Common myeloid progenitor, CD34-positive (primary cell): ENCODE measurements at regions not wholly inside any gene's neighbourhood (a gene's known extent, or its start where the extent isn't known, plus 50 kb on each side); places are given as distances from the start of the nearest gene placed in this dataset.

Experiments
- CTCF ChIA-PET: fragments of 350-600 bp; sonication (Branson Sonifier 250); formaldehyde crosslinking; loops from one replicate; lab custom pipeline; 2021; ENCODE audit warnings: antibody characterized with exemption; lab: Charles Lee
- POLR2A ChIA-PET: fragments of 350-600 bp; sonication (Branson Sonifier 250); formaldehyde crosslinking; loops from one replicate; lab custom pipeline; 2021; ENCODE audit warnings: antibody characterized with exemption; lab: Charles Lee
- DNase-seq, 3 donors: peaks; one replicate each; pipeline versions ENCODE4 v3.0.0 to v3.0.0-alpha.2; 2013
- H3K27ac ChIP-seq, 2 experiments: 1 replicate in 1 of 2; 2 replicates in 1 of 2; pipeline ENCODE4 v1.7.0; 2013; ENCODE audit warnings: inconsistent platforms in 2 of 2, low read length in 2 of 2, mild to moderate bottlenecking in 2 of 2, low read depth in 1 of 2, moderate library complexity in 1 of 2; ENCODE audit not compliant: severe bottlenecking in 2 of 2, insufficient read depth in 1 of 2, poor library complexity in 1 of 2
- H3K27me3 ChIP-seq, 5 experiments: replicated peaks in 2 of 5; 1 replicate in 3 of 5; 2 replicates in 2 of 5; pipeline versions ENCODE4 v1.6.1 to v1.7.0; 2013; ENCODE audit warnings: low read length in 4 of 5, mild to moderate bottlenecking in 2 of 5, moderate library complexity in 2 of 5, inconsistent platforms in 1 of 5; ENCODE audit not compliant: insufficient read depth in 5 of 5, control insufficient read depth in 4 of 5
- H3K36me3 ChIP-seq, 4 experiments: 1 replicate in 2 of 4; 2 replicates in 2 of 4; pipeline versions ENCODE4 v1.6.1 to v1.7.0; 2013; ENCODE audit warnings: low read length in 3 of 4, control low read depth in 1 of 4, mild to moderate bottlenecking in 1 of 4; ENCODE audit not compliant: control insufficient read depth in 4 of 4, insufficient read depth in 4 of 4
- H3K4me1 ChIP-seq, 4 experiments: 1 replicate in 3 of 4; 2 replicates in 1 of 4; pipeline versions ENCODE4 v1.6.1 to v1.7.1; 2013; ENCODE audit warnings: low read length in 3 of 4, mild to moderate bottlenecking in 3 of 4, control low read depth in 1 of 4, inconsistent platforms in 1 of 4, moderate library complexity in 1 of 4; ENCODE audit not compliant: control insufficient read depth in 4 of 4, insufficient read depth in 4 of 4; ENCODE audit errors: control extremely low read depth in 1 of 4
- H3K4me3 ChIP-seq, 7 experiments: 1 replicate in 4 of 7; 2 replicates in 3 of 7; pipeline versions ENCODE4 v1.5.1 to v1.7.0; 2013; ENCODE audit warnings: mild to moderate bottlenecking in 7 of 7, low read length in 6 of 7, moderate library complexity in 6 of 7, inconsistent platforms in 2 of 7, low read depth in 2 of 7, control low read depth in 1 of 7; ENCODE audit not compliant: insufficient read depth in 4 of 7, control insufficient read depth in 1 of 7; ENCODE audit errors: extremely low read depth in 1 of 7
- H3K9me3 ChIP-seq, 5 experiments: 1 replicate in 4 of 5; 2 replicates in 1 of 5; pipeline versions ENCODE4 v1.6.1 to v1.7.1; 2013; ENCODE audit warnings: low read length in 4 of 5, mild to moderate bottlenecking in 2 of 5, inconsistent platforms in 1 of 5, low read depth in 1 of 5, moderate library complexity in 1 of 5; ENCODE audit not compliant: control insufficient read depth in 4 of 5, insufficient read depth in 2 of 5; ENCODE audit errors: control extremely low read depth in 1 of 5
- WGBS: methylation state at CpG from one replicate; pipeline ENCODE4 v1.1.5; 2013; ENCODE audit not compliant: insufficient coverage; 5-methylcytosine and 5-hydroxymethylcytosine counted together

- ChIA-PET POLR2A (no interaction called here), CTCF (no interaction called here)
- DNase-seq = no peak
- 93% methylated on average over 12 of the region's 12 CpGs for WGBS
- peaks cover 0 to 5% (median 2%) of the 10 kb centered on the region in 4 experiments for H3K4me1 ChIP-seq
- H3K27ac ChIP-seq = no peak overlapping the region
- no peak overlapping the region for H3K4me3 ChIP-seq
- H3K36me3 ChIP-seq = no peaks in the 10 kb centered on the region
- peaks cover 0 to 4% (median 0%) of the 10 kb centered on the region in 5 experiments for H3K27me3 ChIP-seq
- peaks cover 0 to 4% (median 0%) of the 10 kb centered on the region in 5 experiments for H3K9me3 ChIP-seq
Measured at GRCh38 chr2:355773-356172, 67.9 kb upstream of the ALKAL2 start.

GRCh38 chr2:352696-353095, 64.8 kb upstream of the ALKAL2 start:
- Histone ChIP-seq H3K4me1 (no peaks in the 10 kb centered on the region), H3K27me3 (peaks cover 0 to 2% (median 0%) of the 10 kb centered on the region in 5 experiments), H3K9me3 (no peaks in the 10 kb centered on the region), H3K4me3 (no peak overlapping the region), H3K36me3 (no peaks in the 10 kb centered on the region), H3K27ac (no peak overlapping the region)
- DNase-seq = no peak
- ChIA-PET CTCF (no interaction called here), POLR2A (no interaction called here)
- WGBS = 100% methylated on average over 2 of the region's 3 CpGs

GRCh38 chr2:349390-349789, 61.5 kb upstream of the ALKAL2 start:
- 100% methylated on average over 2 of the region's 3 CpGs for WGBS
- no peaks in the 10 kb centered on the region for H3K9me3 ChIP-seq
- POLR2A ChIA-PET = no interaction called here
- H3K4me3 ChIP-seq = no peak overlapping the region
- no peak overlapping the region for H3K27ac ChIP-seq
- CTCF ChIA-PET = interaction anchor here (1.0 kb wide), 1 partner anchor 17 kb away, joined by 3 read pairs; no protein-coding TSS in a partner anchor
- no peaks in the 10 kb centered on the region for H3K4me1 ChIP-seq
- no peaks in the 10 kb centered on the region for H3K36me3 ChIP-seq
- no peak for DNase-seq
- H3K27me3 ChIP-seq = peaks cover 0 to 4% (median 0%) of the 10 kb centered on the region in 5 experiments

GRCh38 chr2:348361-348916, 60.5 kb upstream of the ALKAL2 start:
- WGBS = 70% methylated on average over 5 of the region's 8 CpGs
- CTCF ChIA-PET = interaction anchor here (1.0 kb wide), 1 partner anchor 18 kb away, joined by 3 read pairs; no protein-coding TSS in a partner anchor
- no peaks in the 10 kb centered on the region for H3K9me3 ChIP-seq
- POLR2A ChIA-PET = no interaction called here
- H3K4me3 ChIP-seq = no peak overlapping the region
- H3K36me3 ChIP-seq = no peaks in the 10 kb centered on the region
- no peak overlapping the region for H3K27ac ChIP-seq
- DNase-seq = no peak
- H3K4me1 ChIP-seq = no peaks in the 10 kb centered on the region
- H3K27me3 ChIP-seq = peaks cover 0 to 4% (median 0%) of the 10 kb centered on the region in 5 experiments

GRCh38 chr2:344811-345210, 56.9 kb upstream of the ALKAL2 start:
- H3K4me3 ChIP-seq = no peak overlapping the region
- peaks cover 0 to 4% (median 0%) of the 10 kb centered on the region in 5 experiments for H3K27me3 ChIP-seq
- POLR2A ChIA-PET = no interaction called here
- no peaks in the 10 kb centered on the region for H3K4me1 ChIP-seq
- CTCF ChIA-PET = no interaction called here
- DNase-seq = no peak
- no peaks in the 10 kb centered on the region for H3K36me3 ChIP-seq
- H3K27ac ChIP-seq = no peak overlapping the region
- H3K9me3 ChIP-seq = peaks cover 0 to 2% (median 0%) of the 10 kb centered on the region in 5 experiments
- no CpG with 5 or more reads among the region's 4 CpGs for WGBS

- H3K4me3 ChIP-seq = no peak overlapping the region
- 97% methylated on average over 4 of the region's 5 CpGs for WGBS
- POLR2A ChIA-PET = no interaction called here
Measured at GRCh38 chr2:343355-343754, 55.5 kb upstream of the ALKAL2 start.

GRCh38 chr2:341912-342311, 54.0 kb upstream of the ALKAL2 start:
- WGBS = 83% methylated on average over 1 of the region's 2 CpGs
- ChIA-PET POLR2A (no interaction called here), CTCF (no interaction called here)
- Histone ChIP-seq H3K27ac (no peak overlapping the region), H3K4me3 (no peak overlapping the region), H3K4me1 (no peaks in the 10 kb centered on the region), H3K9me3 (peaks cover 0 to 25% (median 16%) of the 10 kb centered on the region in 5 experiments), H3K36me3 (no peaks in the 10 kb centered on the region), H3K27me3 (peaks cover 0 to 1% (median 0%) of the 10 kb centered on the region in 5 experiments)
- no peak for DNase-seq

More at GRCh38 chr2:343355-343754, 55.5 kb upstream of the ALKAL2 start:
- no peak overlapping the region for H3K27ac ChIP-seq
- H3K36me3 ChIP-seq = no peaks in the 10 kb centered on the region
- CTCF ChIA-PET = interaction anchor here (1.4 kb wide), 1 partner anchor 10 kb away, joined by 4 read pairs; no protein-coding TSS in a partner anchor
- H3K4me1 ChIP-seq = no peaks in the 10 kb centered on the region
- H3K9me3 ChIP-seq = peaks cover 0 to 14% (median 7%) of the 10 kb centered on the region in 5 experiments
- DNase-seq = no peak
- peaks cover 0 to 4% (median 0%) of the 10 kb centered on the region in 5 experiments for H3K27me3 ChIP-seq
